ENCODE measurements at regions not wholly inside any gene's neighbourhood (a gene's known extent, or its start where the extent isn't known, plus 50 kb on each side); places are given as distances from the start of the nearest gene placed in this dataset.
"Not testable (repeated sequence)": the region's sequence is repeated elsewhere in the genome, so short reads cannot be mapped to it uniquely, and the experiment has no call there.

- no peak for DNase-seq (ENCODE audit: low spot score)
Measured at GRCh38 chr1:90824551-90824950, 107.4 kb upstream of the BARHL2 start.

GRCh38 chr1:90823686-90824085 is 106.6 kb upstream of the BARHL2 start:
- DNase-seq (ENCODE audit: low spot score), result no peak

GRCh38 chr1:90821788-90822359 is 104.8 kb upstream of the BARHL2 start:
- DNase-seq (ENCODE audit: low spot score), result no peak

GRCh38 chr1:90821152-90821787 is 104.2 kb upstream of the BARHL2 start:
- DNase-seq (ENCODE audit: low spot score), result no peak

- DNase-seq (ENCODE audit: low spot score), result no peak
Measured at GRCh38 chr1:90820745-90821144, 103.6 kb upstream of the BARHL2 start.

GRCh38 chr1:90817399-90817798 is 100.3 kb upstream of the BARHL2 start:
- no peak for DNase-seq (ENCODE audit: low spot score)

GRCh38 chr1:90812237-90812636 is 95.1 kb upstream of the BARHL2 start:
- not testable (repeated sequence) for DNase-seq (ENCODE audit: low spot score)

GRCh38 chr1:90811444-90811950 is 94.4 kb upstream of the BARHL2 start:
- not testable (repeated sequence) for DNase-seq (ENCODE audit: low spot score)

GRCh38 chr1:90810681-90811080 is 93.6 kb upstream of the BARHL2 start:
- DNase-seq (ENCODE audit: low spot score), result no peak

- DNase-seq (ENCODE audit: low spot score), result no peak
Measured at GRCh38 chr1:90809996-90810395, 92.9 kb upstream of the BARHL2 start.

GRCh38 chr1:90809093-90809492 is 92.0 kb upstream of the BARHL2 start:
- no peak for DNase-seq (ENCODE audit: low spot score)

- DNase-seq (ENCODE audit: low spot score), result no peak
Measured at GRCh38 chr1:90807329-90807728, 90.2 kb upstream of the BARHL2 start.

GRCh38 chr1:90802622-90803021 is 85.5 kb upstream of the BARHL2 start:
- DNase-seq (ENCODE audit: low spot score), result no peak

GRCh38 chr1:90800012-90800717 is 83.1 kb upstream of the BARHL2 start:
- DNase-seq (ENCODE audit: low spot score), result no peak

GRCh38 chr1:90799326-90799725 is 82.2 kb upstream of the BARHL2 start:
- no peak for DNase-seq (ENCODE audit: low spot score)

- no peak for DNase-seq (ENCODE audit: low spot score)
Measured at GRCh38 chr1:90798883-90799282, 81.8 kb upstream of the BARHL2 start.

- no peak for DNase-seq (ENCODE audit: low spot score)
Measured at GRCh38 chr1:90798344-90798743, 81.2 kb upstream of the BARHL2 start.

- no peak for DNase-seq (ENCODE audit: low spot score)
Measured at GRCh38 chr1:90795431-90795830, 78.3 kb upstream of the BARHL2 start.

- DNase-seq (ENCODE audit: low spot score), result no peak
Measured at GRCh38 chr1:90786709-90787108, 69.6 kb upstream of the BARHL2 start.

- no peak for DNase-seq (ENCODE audit: low spot score)
Measured at GRCh38 chr1:90784186-90784847, 67.2 kb upstream of the BARHL2 start.

GRCh38 chr1:90783181-90783580 is 66.1 kb upstream of the BARHL2 start:
- DNase-seq (ENCODE audit: low spot score), result no peak

- DNase-seq (ENCODE audit: low spot score), result no peak
Measured at GRCh38 chr1:90782046-90782445, 64.9 kb upstream of the BARHL2 start.

GRCh38 chr1:90781534-90781933 is 64.4 kb upstream of the BARHL2 start:
- no peak for DNase-seq (ENCODE audit: low spot score)
